ENCODE measurements at regions not wholly inside any gene's neighbourhood (a gene's known extent, or its start where the extent isn't known, plus 50 kb on each side); places are given as distances from the start of the nearest gene placed in this dataset.

DNA sequence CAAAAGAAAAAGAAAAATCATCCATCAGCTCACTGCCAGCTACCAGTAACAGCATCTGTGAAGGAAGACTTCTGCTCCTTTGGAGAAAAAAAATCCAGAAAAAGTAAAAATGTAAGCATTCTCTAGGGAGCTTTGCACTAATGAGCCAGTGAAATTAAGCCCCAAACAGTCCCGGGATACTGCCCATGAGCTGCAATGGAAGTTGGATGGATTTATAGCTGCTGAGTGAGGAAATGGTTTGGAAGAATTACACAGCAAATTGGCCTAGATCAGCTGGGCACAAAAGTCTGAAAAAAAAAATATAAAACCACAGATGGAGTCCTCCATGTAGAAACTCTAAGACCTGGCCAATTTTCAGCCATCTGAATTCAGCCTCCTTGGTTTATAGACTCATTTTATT, 462.9 kb upstream of the USP15 start:
- no peaks in the 10 kb centered on the region for H3K36me3 Mint-ChIP-seq
- no peaks in the 10 kb centered on the region for H3K9me3 ChIP-seq (replicated peaks in 1 of 2; ENCODE audit: control insufficient read depth in 1 of 2, insufficient read depth in 1 of 2, low read length in 2 of 2)
- H2AFZ ChIP-seq (ENCODE audit: insufficient read depth, low read depth, low read length, poor library complexity, severe bottlenecking) = no peak overlapping the region
- H3K27me3 Mint-ChIP-seq (ENCODE audit: low read depth in 3 of 3) = no peaks in the 10 kb centered on the region
- H3K27me3 ChIP-seq (ENCODE audit: control insufficient read depth in 2 of 2, insufficient read depth in 2 of 2, low read length in 2 of 2) = no peaks in the 10 kb centered on the region
- no peak overlapping the region for H3K4me3 ChIP-seq (replicated peaks in 1 of 3; ENCODE audit: low read depth in 2 of 3, low read length in 3 of 3)
- no peaks in the 10 kb centered on the region for H3K4me1 Mint-ChIP-seq
- H3K79me2 ChIP-seq (ENCODE audit: insufficient read depth, low read length) = no peaks in the 10 kb centered on the region
- no peaks in the 10 kb centered on the region for H3K4me1 ChIP-seq (ENCODE audit: control insufficient read depth in 1 of 2, insufficient read depth in 2 of 2, low read length in 2 of 2)
- DNase-seq = no peak
- intact Hi-C loops (cut with micrococcal nuclease) = no loop called here
- no peaks in the 10 kb centered on the region for H3K36me3 ChIP-seq (replicated peaks in 1 of 2; ENCODE audit: control insufficient read depth in 1 of 2, insufficient read depth in 2 of 2, low read length in 2 of 2)
- H3K9ac ChIP-seq (ENCODE audit: insufficient read depth, low read length, poor library complexity, severe bottlenecking) = no peak overlapping the region
- H4K20me1 ChIP-seq (ENCODE audit: insufficient read depth, low read length) = no peaks in the 10 kb centered on the region
- no peak overlapping the region for H3K4me2 ChIP-seq (replicated peaks; ENCODE audit: extremely low read depth, low read length, poor library complexity, severe bottlenecking)
- H3K27ac ChIP-seq (ENCODE audit: low read depth in 1 of 2, low read length in 2 of 2) = no peak overlapping the region
- TF ChIP-seq CTCF (IDR thresholded peaks at IDR 0.05) = no peak
- no peak overlapping the region for H3K27ac Mint-ChIP-seq
- peaks cover 0 to 6% (median 0%) of the 10 kb centered on the region in 7 donors for H3K9me3 Mint-ChIP-seq
- H3K4me3 Mint-ChIP-seq = no peak overlapping the region
- 0% methylated on average over 1 of the region's 1 CpG for WGBS (ENCODE audit: insufficient coverage)

DNA sequence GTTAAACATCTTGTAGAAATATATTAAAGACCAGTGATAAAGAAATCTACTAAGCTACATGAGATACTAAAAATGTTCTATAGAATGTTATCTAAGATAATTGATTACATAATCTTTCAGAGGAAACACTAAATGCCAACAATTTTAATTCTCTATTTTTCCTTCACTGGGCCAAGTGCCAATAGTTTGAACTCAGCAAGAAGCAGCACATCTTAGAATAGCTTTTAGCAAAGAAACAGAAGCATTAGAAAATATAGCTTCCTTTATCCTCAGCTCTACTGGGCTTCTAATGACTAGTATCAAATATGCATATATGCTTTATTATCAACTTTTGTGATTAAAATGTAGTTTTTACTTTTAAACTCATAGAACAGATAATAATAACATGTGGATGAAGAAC, 461.4 kb upstream of the USP15 start:
- Histone ChIP-seq H3K79me2 (ENCODE audit: insufficient read depth, low read length) (no peaks in the 10 kb centered on the region), H4K20me1 (ENCODE audit: insufficient read depth, low read length) (no peaks in the 10 kb centered on the region), H3K27me3 (ENCODE audit: control insufficient read depth in 2 of 2, insufficient read depth in 2 of 2, low read length in 2 of 2) (no peaks in the 10 kb centered on the region), H2AFZ (ENCODE audit: insufficient read depth, low read depth, low read length, poor library complexity, severe bottlenecking) (no peak overlapping the region), H3K4me1 (ENCODE audit: control insufficient read depth in 1 of 2, insufficient read depth in 2 of 2, low read length in 2 of 2) (no peaks in the 10 kb centered on the region), H3K4me3 (replicated peaks in 1 of 3; ENCODE audit: low read depth in 2 of 3, low read length in 3 of 3) (no peak overlapping the region), H3K36me3 (replicated peaks in 1 of 2; ENCODE audit: control insufficient read depth in 1 of 2, insufficient read depth in 2 of 2, low read length in 2 of 2) (no peaks in the 10 kb centered on the region), H3K27ac (ENCODE audit: low read depth in 1 of 2, low read length in 2 of 2) (no peak overlapping the region), H3K9me3 (replicated peaks in 1 of 2; ENCODE audit: control insufficient read depth in 1 of 2, insufficient read depth in 1 of 2, low read length in 2 of 2) (no peaks in the 10 kb centered on the region), H3K4me2 (replicated peaks; ENCODE audit: extremely low read depth, low read length, poor library complexity, severe bottlenecking) (no peak overlapping the region), H3K9ac (ENCODE audit: insufficient read depth, low read length, poor library complexity, severe bottlenecking) (no peak overlapping the region)
- intact Hi-C loops (cut with micrococcal nuclease) = no loop called here
- no peak for TF ChIP-seq CTCF (IDR thresholded peaks at IDR 0.05)
- Mint-ChIP-seq H3K27ac (no peak overlapping the region), H3K4me3 (no peak overlapping the region), H3K9me3 (peaks cover 0 to 7% (median 0%) of the 10 kb centered on the region in 7 donors), H3K4me1 (no peaks in the 10 kb centered on the region), H3K27me3 (ENCODE audit: low read depth in 3 of 3) (no peaks in the 10 kb centered on the region), H3K36me3 (no peaks in the 10 kb centered on the region)
- no peak for DNase-seq

Data from CD14-positive monocyte (primary cell).